GM12878 (cell line): ENCODE measurements at regions not wholly inside any gene's neighbourhood (a gene's known extent, or its start where the extent isn't known, plus 50 kb on each side); places are given as distances from the start of the nearest gene placed in this dataset.

Experiments used
- ATAC-seq: fragments of 200-7000 bp; cut with Tn5 transposase; 3 replicates; pipeline ENCODE4 v1.9.1; 2020; ENCODE audit warnings: mild to moderate bottlenecking, moderate library complexity
- BruUV-seq: library from RNA; stranded (reverse); fragments of 400-500 nt; replicated peaks from 2 replicates; lab custom pipeline; 2021; lab: Mats Ljungman, UMichigan
- CTCF ChIA-PET: fragments of 300-600 bp; sonication (Branson Sonifier 250); formaldehyde crosslinking; extraction: SDS; loops from one replicate; lab custom pipeline; 2021; ENCODE audit warnings: inconsistent platforms; lab: Yijun Ruan, JAX
- POLR2A ChIA-PET: fragments of 350-600 bp; formaldehyde crosslinking; extraction: SDS; loops from one replicate; lab custom pipeline; 2021; ENCODE audit warnings: inconsistent platforms; lab: Charles Lee
- RAD21 ChIA-PET: fragments of 300-600 bp; sonication (Branson Sonifier 250); formaldehyde crosslinking; loops from one replicate; lab custom pipeline; 2023; ENCODE audit warnings: antibody characterized with exemption; ENCODE audit not compliant: unreplicated experiment; lab: Charles Lee
- SMC1A ChIA-PET: fragments of 300-600 bp; sonication (Branson Sonifier 250); formaldehyde crosslinking; loops from one replicate; lab custom pipeline; 2023; ENCODE audit not compliant: unreplicated experiment, uncharacterized antibody; lab: Charles Lee
- DNase-seq: peaks from one replicate; pipeline ENCODE4 v3.0.0-alpha.2; 2011; ENCODE audit warnings: low read depth, low spot score
- FAIRE-seq: peaks from 3 replicates; lab custom pipeline; 2011; peaks lifted over from hg19 to GRCh38; lab: Jason Lieb, UNC
- H2AFZ ChIP-seq: 2 replicates; pipeline ENCODE4 v1.6.0; 2011; ENCODE audit warnings: low read depth, low read length, control low read depth; ENCODE audit not compliant: control insufficient read depth
- H3K27ac ChIP-seq: 2 replicates; pipeline ENCODE4 v1.5.1; 2011; ENCODE audit warnings: control low read depth; ENCODE audit not compliant: control insufficient read depth, insufficient read depth
- H3K27me3 ChIP-seq, 2 experiments: replicated peaks in 1 of 2; 2 replicates each; pipeline versions ENCODE4 v1.6.0 to v1.6.1; 2011; ENCODE audit warnings: low read length in 1 of 2; ENCODE audit not compliant: control insufficient read depth in 2 of 2, insufficient read depth in 2 of 2
- H3K36me3 ChIP-seq, 2 experiments: 2 replicates each; pipeline ENCODE4 v1.5.1; 2011; ENCODE audit warnings: low read length in 1 of 2; ENCODE audit not compliant: control insufficient read depth in 2 of 2, insufficient read depth in 2 of 2
- H3K4me1 ChIP-seq: 2 replicates; pipeline ENCODE4 v1.6.1; 2011; ENCODE audit warnings: mild to moderate bottlenecking, low read length, moderate library complexity, mixed read lengths; ENCODE audit not compliant: control insufficient read depth, insufficient read depth
- H3K4me2 ChIP-seq: 2 replicates; pipeline ENCODE4 v1.6.0; 2011; ENCODE audit warnings: control low read depth; ENCODE audit not compliant: control insufficient read depth, insufficient read depth
- H3K4me3 ChIP-seq: fragments of 200-600 bp; sonication (generic); 2 replicates; pipeline ENCODE4 v1.5.1; 2016
- H3K79me2 ChIP-seq: 2 replicates; pipeline ENCODE4 v1.6.0; 2011; ENCODE audit warnings: low read length; ENCODE audit not compliant: control insufficient read depth, insufficient read depth
- H3K9ac ChIP-seq: 2 replicates; pipeline ENCODE4 v1.8.0; 2011; ENCODE audit warnings: low read length, control low read depth, mixed read lengths; ENCODE audit not compliant: control insufficient read depth, insufficient read depth
- H3K9me3 ChIP-seq: replicated peaks from 3 replicates; pipeline ENCODE4 v1.5.1; 2011; ENCODE audit warnings: mild to moderate bottlenecking, low read length; ENCODE audit not compliant: control insufficient read depth, insufficient read depth
- H4K20me1 ChIP-seq: 2 replicates; pipeline ENCODE4 v1.6.0; 2011; ENCODE audit not compliant: control insufficient read depth, insufficient read depth
- ASH2L ChIP-seq: fragments of 300-600, 200-600 bp; sonication (generic); IDR thresholded peaks from 2 replicates; pipeline ENCODE4 v1.6.1; 2017; ENCODE audit warnings: low read depth, mild to moderate bottlenecking, borderline replicate concordance
- ATF7 ChIP-seq: fragments of 450-650 bp; IDR thresholded peaks from 2 replicates; pipeline ENCODE4 v1.6.1; 2016; ENCODE audit warnings: low read depth, mild to moderate bottlenecking
- BHLHE40 ChIP-seq, 2 experiments: fragments of 450-650 bp in 1 of 2; IDR thresholded peaks; 2 replicates each; pipeline ENCODE4 v1.6.1; 2011 to 2017; ENCODE audit warnings: low read depth in 2 of 2, borderline replicate concordance in 1 of 2, improper control_type of control experiment in 1 of 2, low read length in 1 of 2, mild to moderate bottlenecking in 1 of 2
- CUX1 ChIP-seq: IDR thresholded peaks from 2 replicates; pipeline ENCODE4 v1.6.1; 2012; ENCODE audit warnings: improper control_type of control experiment, low read depth, low read length; ENCODE audit not compliant: insufficient replicate concordance
- EED ChIP-seq: sonication (generic); IDR thresholded peaks from 2 replicates; pipeline ENCODE4 v1.6.1; 2016; ENCODE audit warnings: antibody characterized with exemption, low read depth
- HDAC2 ChIP-seq: fragments of 200-600 bp; sonication (generic); IDR thresholded peaks from 2 replicates; pipeline ENCODE4 v1.6.1; 2017
- KAT2A ChIP-seq: conservative IDR thresholded peaks from 2 replicates; pipeline ENCODE4 v1.6.1; 2011; ENCODE audit warnings: low read depth, low read length; ENCODE audit not compliant: control insufficient read depth
- MEF2B ChIP-seq: fragments of 450-650 bp; IDR thresholded peaks from 2 replicates; pipeline ENCODE4 v1.6.1; 2018; ENCODE audit warnings: mild to moderate bottlenecking, moderate library complexity; ENCODE audit not compliant: partially characterized antibody, poor library complexity, severe bottlenecking
- MXI1 ChIP-seq: fragments of 150-350 bp; IDR thresholded peaks from 2 replicates; pipeline ENCODE4 v1.6.1; 2011; ENCODE audit warnings: low read depth, mild to moderate bottlenecking, inconsistent platforms, low read length, improper control_type of control experiment
- POLR2AphosphoS2 ChIP-seq: IDR thresholded peaks from 2 replicates; pipeline ENCODE4 v1.6.1; 2011; ENCODE audit warnings: low read depth, mild to moderate bottlenecking, low read length, improper control_type of control experiment, moderate library complexity
- RFX5 ChIP-seq: IDR thresholded peaks from 2 replicates; pipeline ENCODE4 v1.6.1; 2011; ENCODE audit warnings: low read depth, low read length, improper control_type of control experiment
- TBL1XR1 ChIP-seq: IDR thresholded peaks from 2 replicates; pipeline ENCODE4 v1.6.1; 2012; ENCODE audit warnings: low read depth, low read length, improper control_type of control experiment
- ZNF217 ChIP-seq: fragments of 450-650 bp; IDR thresholded peaks from 2 replicates; pipeline ENCODE4 v1.6.1; 2017; ENCODE audit warnings: antibody characterized with exemption, mild to moderate bottlenecking
- ZNF592 ChIP-seq: fragments of 450-650 bp; IDR thresholded peaks from 2 replicates; pipeline ENCODE4 v1.6.1; 2017; ENCODE audit warnings: mild to moderate bottlenecking, moderate library complexity
- WGBS: methylation state at CpG from one replicate; pipeline ENCODE4 v1.1.6; 2016; ENCODE audit warnings: low lambda C conversion rate; ENCODE audit not compliant: insufficient replicate concordance, insufficient coverage; ENCODE audit errors: missing lambda C conversion rate; 5-methylcytosine and 5-hydroxymethylcytosine counted together
- in situ Hi-C: fragments of 300-500 bp; cut with MboI; formaldehyde crosslinking; loops from 9 replicates; pipeline ENCODE4 v1.14.3; 2018; ENCODE audit warnings: mixed read lengths
- intact Hi-C: fragments of 100-400 bp; cut with micrococcal nuclease; formaldehyde crosslinking; loops from one replicate; pipeline ENCODE4 v1.14.2; 2022; ENCODE audit not compliant: unreplicated experiment

GRCh38 chr3:83140983-83141382, 1379.5 kb upstream of the GBE1 start:
- Histone ChIP-seq H3K27ac (no peak overlapping the region), H3K4me3 (no peak overlapping the region), H3K79me2 (no peaks in the 10 kb centered on the region), H3K27me3 (no peaks in the 10 kb centered on the region), H2AFZ (no peak overlapping the region), H4K20me1 (no peaks in the 10 kb centered on the region), H3K9me3 (no peaks in the 10 kb centered on the region), H3K36me3 (no peaks in the 10 kb centered on the region), H3K4me2 (no peak overlapping the region), H3K9ac (no peak overlapping the region), H3K4me1 (no peaks in the 10 kb centered on the region)
- POLR2A ChIA-PET = no interaction called here
- intact Hi-C loops = no loop called here
- FAIRE-seq = no peak
- CTCF ChIA-PET = no interaction called here
- SMC1A ChIA-PET = interaction anchor here (0.8 to 1.1 kb wide), 4 partner anchors 24 to 137 kb away, joined by 3 to 4 read pairs (median 4); no protein-coding TSS in a partner anchor
- no peak for ATAC-seq
- RAD21 ChIA-PET = no interaction called here
- 4% methylated on average over 2 of the region's 2 CpGs for WGBS
- in situ Hi-C loops = no loop called here
- no peak for DNase-seq
- no TSS peak for BruUV-seq
- TF ChIP-seq POLR2AphosphoS2 = no peak
- TF ChIP-seq TBL1XR1 = no peak
- TF ChIP-seq ASH2L = no peak
- no peak for TF ChIP-seq HDAC2
- TF ChIP-seq BHLHE40 (IDR thresholded peaks at IDR 0.05; ENCODE audit: borderline replicate concordance in 1 of 2, low read depth in 2 of 2, low read length in 1 of 2) = no peak
- no peak for TF ChIP-seq MEF2B
- TF ChIP-seq CUX1 = no peak
- TF ChIP-seq RFX5 = no peak
- no peak for TF ChIP-seq ZNF592
- TF ChIP-seq EED = no peak
- TF ChIP-seq ZNF217 = no peak
- TF ChIP-seq ATF7 = no peak
- TF ChIP-seq KAT2A = no peak
- no peak for TF ChIP-seq MXI1
